ENCODE measurements at regions not wholly inside any gene's neighbourhood (a gene's known extent, or its start where the extent isn't known, plus 50 kb on each side); places are given as distances from the start of the nearest gene placed in this dataset.

GRCh38 chr18:61943175-61943964 lies 50.6 kb upstream of the RNF152 start:
- Histone ChIP-seq H3K9ac (ENCODE audit: low read depth, low read length, poor library complexity) (no peak overlapping the region), H3K14ac (ENCODE audit: low read length) (no peak overlapping the region), H3K18ac (ENCODE audit: low read length) (no peak overlapping the region), H3K36me3 (replicated peaks in 1 of 2; ENCODE audit: control insufficient read depth in 2 of 2, insufficient read depth in 2 of 2, low read length in 2 of 2) (no peaks in the 10 kb centered on the region), H4K8ac (ENCODE audit: low read depth, low read length) (no peak overlapping the region), H3K4me3 (ENCODE audit: low read length in 2 of 2) (no peak overlapping the region), H4K91ac (ENCODE audit: low read depth, low read length, poor library complexity) (no peak overlapping the region), H3K27ac (replicated peaks; ENCODE audit: low read length) (no peak overlapping the region), H2BK12ac (ENCODE audit: low read length) (no peak overlapping the region), H3K23ac (ENCODE audit: low read depth, low read length, poor library complexity) (no peak overlapping the region), H2AFZ (ENCODE audit: low read length) (no peak overlapping the region), H3K4me1 (ENCODE audit: control insufficient read depth in 2 of 2, insufficient read depth in 1 of 2, low read depth in 1 of 2, low read length in 2 of 2) (peaks cover 13 to 14% of the 10 kb centered on the region in 2 donors), H3K79me1 (ENCODE audit: low read depth, low read length) (no peaks in the 10 kb centered on the region), H3K9me3 (replicated peaks in 1 of 2; ENCODE audit: control insufficient read depth in 2 of 2, insufficient read depth in 1 of 2, low read depth in 1 of 2, low read length in 2 of 2) (peaks cover 0 to 6% of the 10 kb centered on the region in 2 donors), H2AK5ac (ENCODE audit: low read depth, low read length) (no peak overlapping the region), H3K4ac (ENCODE audit: low read length) (no peak overlapping the region), H2BK5ac (ENCODE audit: low read length) (no peak overlapping the region), H3K4me2 (ENCODE audit: insufficient read depth, low read length, poor library complexity, severe bottlenecking) (no peak overlapping the region), H2BK15ac (ENCODE audit: low read length) (no peak overlapping the region), H3K27me3 (ENCODE audit: control insufficient read depth in 3 of 3, insufficient read depth in 3 of 3, low read depth in 1 of 3, low read length in 3 of 3) (no peaks in the 10 kb centered on the region), H2BK120ac (ENCODE audit: low read depth, low read length) (no peak overlapping the region)
- no CpG with 5 or more reads among the region's 3 CpGs for WGBS, 2 donors (ENCODE audit: extremely low coverage in 2 of 2, insufficient read length in 2 of 2, insufficient replicate concordance in 1 of 2)
- DNase-seq (ENCODE audit: low spot score) = no peak

Measured in neuronal stem cell (in vitro differentiated cells).